ENCODE measurements at regions not wholly inside any gene's neighbourhood (a gene's known extent, or its start where the extent isn't known, plus 50 kb on each side); places are given as distances from the start of the nearest gene placed in this dataset.

- DNase-seq: no peak
These were observed 221.7 kb upstream of the MARCKS start for GRCh38 chr6:113635222-113635986.

- DNase-seq: no peak
These were observed 220.8 kb upstream of the MARCKS start for GRCh38 chr6:113636357-113636824.

DNA sequence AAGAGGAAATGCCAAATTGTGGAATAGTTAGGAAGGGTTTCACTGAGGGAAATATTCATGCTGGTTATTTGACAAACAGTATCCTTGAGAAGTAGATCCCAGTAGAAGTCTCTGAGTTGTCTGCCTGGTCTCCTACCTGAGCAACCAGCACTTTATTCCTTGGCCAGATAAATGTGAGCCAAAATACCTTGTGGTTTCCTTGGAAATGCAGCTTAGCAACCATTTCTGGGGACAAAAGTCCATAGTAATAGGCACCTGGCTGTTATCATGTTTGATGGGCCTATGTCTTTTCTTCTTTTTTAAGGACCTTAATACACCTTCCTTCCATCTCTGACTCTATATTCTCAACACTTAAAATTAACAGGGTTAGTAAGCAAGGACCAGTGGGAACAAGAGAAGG, 217.1 kb upstream of the MARCKS start:
- no peak for DNase-seq

DNA sequence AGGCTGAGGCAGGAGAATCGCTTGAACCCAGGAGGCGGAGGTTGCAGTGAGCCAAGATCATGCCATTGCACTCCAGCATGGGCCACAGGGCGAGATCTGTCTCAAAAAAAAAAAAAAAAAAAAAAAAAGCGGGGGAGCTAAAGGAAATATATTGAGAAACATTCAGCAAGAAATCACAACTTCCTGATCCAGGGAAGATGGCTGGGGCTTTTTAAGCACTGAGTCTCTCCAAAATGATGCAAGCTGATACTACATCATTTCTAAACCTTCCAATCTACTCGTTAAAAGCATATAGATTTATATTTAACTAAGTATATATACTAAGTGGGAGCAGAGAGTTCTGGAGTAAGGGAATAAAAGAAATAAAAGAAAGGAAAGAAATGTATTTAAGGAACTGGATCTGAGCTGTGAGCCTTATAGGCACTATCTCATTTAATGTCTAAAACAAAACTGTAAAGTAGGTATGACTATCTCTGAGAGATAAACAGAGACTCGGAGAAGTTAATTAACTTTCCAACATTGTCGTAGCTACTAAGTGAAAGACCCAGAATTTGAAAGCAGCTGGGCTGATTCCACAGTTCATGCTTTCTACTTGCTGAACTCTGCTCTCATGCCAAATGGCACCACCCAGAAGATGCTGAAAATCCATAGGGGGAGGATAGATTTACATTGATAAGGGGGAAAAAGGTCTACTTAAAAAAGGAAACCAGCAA, 215.0 kb upstream of the MARCKS start:
- DNase-seq: no peak

DNA sequence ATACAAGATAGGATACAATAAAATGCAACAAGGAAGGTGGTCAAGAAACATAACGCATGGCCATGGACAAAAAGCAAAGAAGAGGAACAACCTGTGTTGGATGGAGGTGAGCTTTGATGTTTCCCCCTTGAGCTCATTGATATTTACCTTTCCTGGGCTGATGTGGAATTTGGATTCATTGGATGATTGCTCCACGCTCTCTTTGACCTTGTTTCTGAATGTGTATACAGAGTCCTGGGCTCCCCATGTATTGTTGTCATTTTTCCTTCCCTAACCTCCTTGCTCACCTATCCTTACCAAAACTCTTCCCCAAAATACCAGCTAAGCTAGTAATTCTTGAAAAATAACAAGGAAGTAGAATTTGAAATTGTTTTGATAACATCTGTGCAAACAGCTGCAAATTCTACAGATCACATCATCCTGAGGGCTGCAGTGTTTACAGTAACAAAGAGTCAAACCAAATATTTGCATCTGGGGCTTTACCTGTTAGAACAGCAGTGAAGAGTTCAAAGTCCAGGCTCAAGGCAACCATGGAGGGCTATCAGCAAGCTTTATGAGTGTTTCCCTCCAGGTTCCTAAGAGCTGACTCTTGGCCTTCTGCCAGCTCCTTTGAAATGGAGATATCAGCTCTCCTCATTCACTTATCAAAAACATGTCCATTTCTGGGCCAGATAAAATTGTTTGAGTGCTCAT, 214.3 kb upstream of the MARCKS start:
- no peak for DNase-seq

GRCh38 chr6:113643407-113643770, 213.8 kb upstream of the MARCKS start:
- DNase-seq: no peak

DNA sequence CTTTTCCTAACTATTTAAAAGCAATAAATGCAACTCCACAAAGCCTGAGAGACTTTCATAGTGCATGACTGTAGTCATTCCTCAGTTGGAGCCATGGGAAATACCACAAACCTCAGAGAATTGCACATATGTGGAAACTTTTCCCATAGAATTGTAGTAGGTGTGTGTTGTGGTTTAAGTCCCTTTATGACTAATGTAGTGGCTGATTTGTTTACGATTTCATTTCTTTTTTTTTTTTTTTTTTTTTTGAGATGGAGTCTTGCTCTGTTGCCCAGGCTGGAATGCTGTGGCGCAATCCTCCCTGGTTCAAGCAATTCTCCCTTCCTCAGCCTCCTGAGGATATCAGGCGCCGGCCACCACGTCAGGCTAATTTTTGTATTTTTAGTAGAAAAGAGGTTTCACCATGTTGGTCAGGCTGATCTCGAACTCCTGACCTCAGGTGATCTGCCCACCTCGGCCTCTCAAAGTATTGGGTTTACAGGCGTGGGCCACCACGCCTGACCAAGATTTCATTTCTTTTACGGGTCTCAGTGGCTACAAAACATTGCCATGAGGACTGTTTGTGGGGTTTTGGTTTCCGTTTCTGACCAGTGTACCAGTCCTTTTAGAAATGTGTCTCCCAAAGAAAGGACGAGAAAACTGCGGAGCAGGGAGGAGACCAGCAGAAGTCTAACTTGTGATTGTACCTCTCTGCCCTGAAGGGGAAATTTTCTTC, 212.1 kb upstream of the MARCKS start:
- DNase-seq: no peak

DNA sequence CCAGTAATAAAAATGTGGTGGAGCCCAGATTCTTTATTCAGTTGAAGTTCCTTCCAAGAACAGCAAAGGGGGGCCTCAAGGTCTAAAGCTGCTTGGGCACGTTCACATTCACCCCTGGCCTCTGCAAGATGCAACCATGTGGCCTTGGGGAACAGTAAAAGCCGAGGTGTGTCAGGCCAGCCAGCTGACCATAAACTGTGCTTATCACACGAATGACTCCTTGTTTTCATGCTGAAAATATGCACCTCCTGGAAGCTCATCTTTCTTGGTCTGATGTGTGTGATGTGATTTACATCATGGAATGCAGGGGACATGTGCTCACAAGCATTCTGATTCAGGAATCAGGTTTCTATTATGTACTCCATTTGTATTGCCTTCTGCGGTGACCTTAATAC, 211.6 kb upstream of the MARCKS start:
- no peak for DNase-seq

DNA sequence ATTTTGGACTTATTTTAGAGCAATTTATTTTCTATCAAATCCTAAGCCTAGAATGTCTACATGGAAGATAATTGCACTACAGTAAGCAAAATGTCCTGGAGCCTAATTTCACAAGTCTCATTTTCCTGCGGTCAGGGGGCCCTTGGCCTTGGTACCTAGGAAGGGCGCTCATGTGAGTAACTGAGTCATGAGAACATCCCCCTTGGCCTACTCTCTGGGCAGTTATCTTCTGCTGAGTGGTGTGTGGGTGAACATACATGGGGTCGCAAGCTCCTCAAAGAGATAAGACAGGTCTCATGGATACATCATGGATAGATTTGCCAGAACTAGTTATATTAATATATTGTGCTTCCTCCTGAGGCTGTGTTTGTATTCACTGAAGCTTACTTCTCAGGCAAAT, 211.2 kb upstream of the MARCKS start:
- DNase-seq: no peak

GRCh38 chr6:113646701-113647100, 210.4 kb upstream of the MARCKS start:
- DNase-seq: no peak

DNA sequence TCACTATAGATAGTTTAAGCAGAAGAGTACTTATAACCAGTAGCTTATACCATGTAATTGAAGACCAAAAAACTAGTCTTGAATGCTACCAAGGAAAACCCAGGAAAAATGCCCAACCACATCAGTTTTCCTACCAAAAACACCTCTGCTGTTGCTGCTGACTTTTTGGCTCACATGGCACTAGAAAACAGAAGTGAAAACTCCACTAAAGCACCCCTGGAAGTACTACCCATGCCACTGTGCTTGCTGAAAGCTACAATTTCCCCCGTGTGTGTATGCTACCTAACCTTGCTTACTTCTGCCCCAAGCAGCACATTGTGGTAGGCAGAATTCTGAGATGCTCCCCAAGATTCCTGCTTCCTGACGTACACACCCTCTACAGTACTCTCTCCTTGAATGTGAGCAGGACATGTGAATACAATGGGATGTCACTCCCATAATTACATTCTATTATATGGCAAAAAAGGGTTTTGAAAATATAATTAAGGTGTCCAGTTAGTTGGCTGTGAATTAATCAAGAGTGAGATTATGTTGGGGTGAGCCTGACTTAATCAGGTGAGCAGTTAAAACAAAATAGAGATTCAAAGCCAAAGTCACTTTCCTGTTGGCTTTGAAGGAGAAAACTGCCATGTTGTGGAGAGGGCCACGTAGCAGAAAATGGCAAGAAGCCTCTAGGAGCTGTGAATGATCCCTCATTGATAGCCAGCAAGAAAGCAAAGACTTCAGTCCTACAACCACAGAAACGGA, 209.8 kb upstream of the MARCKS start:
- DNase-seq: no peak

DNA sequence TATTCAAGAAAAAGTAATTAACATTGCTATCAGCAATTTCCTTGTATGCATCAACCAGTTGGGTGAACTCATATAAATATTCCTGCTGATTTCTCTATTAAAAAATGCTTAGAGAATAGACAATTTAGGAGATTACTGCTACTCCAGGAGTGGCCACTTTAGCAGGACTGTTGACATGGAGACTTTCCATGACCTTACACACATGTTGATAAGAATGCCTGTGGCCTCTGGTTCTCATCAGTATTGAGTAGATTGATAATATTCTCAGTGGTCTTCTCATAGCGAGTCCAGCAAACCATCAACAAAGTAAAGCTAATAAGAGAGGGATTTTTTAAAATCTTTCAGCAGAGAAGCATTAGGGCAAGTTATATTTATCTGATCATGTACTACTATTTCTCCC, 208.4 kb upstream of the MARCKS start:
- no peak for DNase-seq

DNA sequence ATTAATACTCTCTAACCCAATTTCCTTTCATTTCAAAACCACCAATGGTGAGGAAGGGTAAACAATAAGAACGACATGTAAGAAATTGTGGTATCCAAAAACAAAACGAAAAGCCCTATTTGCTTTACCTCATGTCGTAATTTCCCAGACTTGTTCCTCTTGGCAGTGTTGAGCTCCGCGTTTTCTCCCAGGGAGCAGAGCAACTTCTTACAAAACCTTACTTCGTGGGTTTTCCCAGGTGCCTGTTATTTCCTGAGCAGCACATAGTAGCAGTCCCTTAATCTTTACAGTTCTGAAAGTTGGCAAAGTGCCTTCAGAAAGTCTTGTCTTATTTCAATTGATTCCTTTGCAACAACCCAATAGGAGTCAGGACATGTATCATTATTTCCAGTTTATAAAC, 207.9 kb upstream of the MARCKS start:
- no peak for DNase-seq

- no peak for DNase-seq
These were observed 207.1 kb upstream of the MARCKS start for GRCh38 chr6:113649880-113650609.

- no peak for DNase-seq
These were observed 206.6 kb upstream of the MARCKS start for GRCh38 chr6:113650610-113650979.

DNA sequence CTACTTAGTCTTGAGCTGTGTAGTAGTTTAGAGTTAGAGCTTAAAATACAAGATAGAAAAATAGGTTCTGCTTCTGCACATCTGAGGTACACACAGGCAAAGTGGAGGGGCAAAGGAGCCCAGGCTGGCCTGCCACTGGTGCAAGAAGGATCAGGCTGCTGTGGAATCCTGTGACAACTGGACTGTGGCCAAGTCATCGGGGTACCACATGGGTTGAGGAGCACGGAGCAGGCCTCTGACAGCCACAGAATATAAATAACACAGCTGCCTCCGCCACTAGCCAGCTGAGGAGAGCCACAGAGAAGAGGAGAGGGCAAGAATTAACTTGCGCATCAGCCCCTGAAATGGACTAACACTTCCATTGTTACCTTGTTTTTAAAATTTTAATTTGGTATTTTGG, 206.0 kb upstream of the MARCKS start:
- DNase-seq: no peak

GRCh38 chr6:113651920-113652319, 205.2 kb upstream of the MARCKS start:
- no peak for DNase-seq

GRCh38 chr6:113653275-113653674, 203.9 kb upstream of the MARCKS start:
- DNase-seq: no peak

DNA sequence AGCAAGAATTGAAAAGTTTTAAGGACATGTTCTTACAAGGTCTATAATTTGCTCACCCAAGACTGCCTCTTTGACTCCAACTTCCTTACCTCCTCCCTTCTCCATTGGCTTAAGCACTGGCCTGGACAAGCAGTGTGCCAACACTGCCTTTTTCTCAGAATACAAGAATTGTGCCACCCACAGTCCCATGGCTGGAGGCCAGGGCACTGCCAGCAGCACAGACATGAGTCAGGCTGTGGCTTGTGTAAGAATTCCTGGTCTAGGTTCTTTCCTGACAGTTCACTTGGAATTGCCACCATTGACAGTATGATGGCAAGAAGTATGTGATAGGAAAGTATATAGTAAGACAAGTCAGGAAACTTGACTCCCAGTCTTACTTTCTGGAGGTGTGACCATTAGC, 202.7 kb upstream of the MARCKS start:
- DNase-seq: no peak

- no peak for DNase-seq
These were observed 201.4 kb upstream of the MARCKS start for GRCh38 chr6:113655761-113656160.

- no peak for DNase-seq
These were observed 197.3 kb upstream of the MARCKS start for GRCh38 chr6:113659762-113660404.

Data from NK-92 treated with Interleukin-12 subunit alpha and Interleukin-12 subunit beta, amount 100 ng/mL, for 24 hours (cell line).